ENCODE measurements at regions not wholly inside any gene's neighbourhood (a gene's known extent, or its start where the extent isn't known, plus 50 kb on each side); places are given as distances from the start of the nearest gene placed in this dataset.

DNA sequence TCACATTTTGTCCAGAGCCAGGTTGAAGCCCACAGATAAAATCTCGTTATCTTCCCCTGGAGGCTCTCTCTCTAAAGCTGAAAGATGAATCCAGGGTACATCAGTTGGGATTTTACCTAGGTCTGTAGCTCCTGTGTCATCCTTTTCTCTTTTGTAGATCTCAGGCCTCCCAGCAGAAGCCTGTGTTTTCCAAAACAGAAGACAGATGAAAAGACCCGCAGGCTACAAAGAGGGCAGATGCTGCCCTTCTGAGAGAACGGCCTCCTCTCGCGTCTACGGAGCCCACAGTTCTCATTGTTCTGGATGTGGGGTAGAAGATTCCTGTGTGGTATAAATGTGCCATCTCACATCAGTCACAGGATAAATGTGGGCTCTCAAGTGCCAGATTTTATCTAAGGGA, 139.5 kb downstream of the SUCLG1 start:
- no peak for DNase-seq (ENCODE audit: low spot score)
- TF ChIP-seq, protein P1, sequence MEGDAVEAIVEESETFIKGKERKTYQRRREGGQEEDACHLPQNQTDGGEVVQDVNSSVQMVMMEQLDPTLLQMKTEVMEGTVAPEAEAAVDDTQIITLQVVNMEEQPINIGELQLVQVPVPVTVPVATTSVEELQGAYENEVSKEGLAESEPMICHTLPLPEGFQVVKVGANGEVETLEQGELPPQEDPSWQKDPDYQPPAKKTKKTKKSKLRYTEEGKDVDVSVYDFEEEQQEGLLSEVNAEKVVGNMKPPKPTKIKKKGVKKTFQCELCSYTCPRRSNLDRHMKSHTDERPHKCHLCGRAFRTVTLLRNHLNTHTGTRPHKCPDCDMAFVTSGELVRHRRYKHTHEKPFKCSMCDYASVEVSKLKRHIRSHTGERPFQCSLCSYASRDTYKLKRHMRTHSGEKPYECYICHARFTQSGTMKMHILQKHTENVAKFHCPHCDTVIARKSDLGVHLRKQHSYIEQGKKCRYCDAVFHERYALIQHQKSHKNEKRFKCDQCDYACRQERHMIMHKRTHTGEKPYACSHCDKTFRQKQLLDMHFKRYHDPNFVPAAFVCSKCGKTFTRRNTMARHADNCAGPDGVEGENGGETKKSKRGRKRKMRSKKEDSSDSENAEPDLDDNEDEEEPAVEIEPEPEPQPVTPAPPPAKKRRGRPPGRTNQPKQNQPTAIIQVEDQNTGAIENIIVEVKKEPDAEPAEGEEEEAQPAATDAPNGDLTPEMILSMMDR (IDR thresholded peaks at IDR 0.05), result no peak

DNA sequence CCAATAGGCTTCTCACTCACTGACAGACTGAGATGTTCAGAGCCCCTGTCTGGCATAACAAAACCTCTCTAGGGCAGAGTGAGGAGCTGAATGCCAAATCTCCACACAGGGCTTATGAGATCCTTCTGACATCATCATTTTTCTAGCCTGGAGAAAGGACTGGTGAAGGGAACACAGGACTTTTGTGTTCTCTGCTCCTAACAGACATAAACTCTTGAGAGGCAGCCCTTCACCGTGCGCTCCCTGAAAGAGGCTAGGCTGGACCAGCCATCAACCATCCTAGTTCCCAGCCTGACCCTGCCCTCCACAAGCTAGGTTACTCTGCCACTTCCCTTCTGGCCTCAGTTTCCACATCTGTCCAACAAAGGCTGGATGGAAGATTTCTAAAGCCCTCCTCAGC, 141.9 kb downstream of the SUCLG1 start:
- ATAC-seq (ENCODE audit: low FRiP score) (no peak), DNase-seq (ENCODE audit: low spot score) (no peak)
- TF ChIP-seq, protein P1 (IDR thresholded peaks at IDR 0.05), result no peak

More for the DNA sequence above, 139.5 kb downstream of the SUCLG1 start:
- no peak for ATAC-seq (ENCODE audit: low FRiP score)

DNA sequence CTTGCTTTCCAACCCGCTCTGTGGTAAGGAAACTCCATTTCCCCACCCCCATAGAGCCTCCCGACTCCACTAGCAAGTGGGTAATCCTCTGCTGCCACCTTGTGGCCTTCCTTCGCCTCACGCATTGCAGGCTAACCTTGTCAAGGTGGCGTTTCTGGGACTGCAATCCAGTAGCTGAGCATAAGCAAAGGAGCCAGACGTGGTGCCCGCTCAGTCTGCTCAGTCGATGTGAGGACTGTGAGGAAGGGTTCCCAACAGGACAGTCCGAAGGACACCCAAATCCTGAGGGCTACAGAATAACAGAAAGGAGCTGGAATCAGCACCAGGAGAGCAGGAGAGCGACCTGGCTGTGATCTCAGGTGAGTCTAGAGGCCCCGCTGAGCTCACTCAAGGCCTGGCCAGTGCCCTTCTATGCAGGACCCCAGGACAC, 144.2 kb downstream of the SUCLG1 start:
- ATAC-seq (ENCODE audit: low FRiP score) (peak; percentile 84), DNase-seq (ENCODE audit: low spot score) (peak; percentile 75)
- TF ChIP-seq, protein P1 (IDR thresholded peaks at IDR 0.05), result no peak

DNA sequence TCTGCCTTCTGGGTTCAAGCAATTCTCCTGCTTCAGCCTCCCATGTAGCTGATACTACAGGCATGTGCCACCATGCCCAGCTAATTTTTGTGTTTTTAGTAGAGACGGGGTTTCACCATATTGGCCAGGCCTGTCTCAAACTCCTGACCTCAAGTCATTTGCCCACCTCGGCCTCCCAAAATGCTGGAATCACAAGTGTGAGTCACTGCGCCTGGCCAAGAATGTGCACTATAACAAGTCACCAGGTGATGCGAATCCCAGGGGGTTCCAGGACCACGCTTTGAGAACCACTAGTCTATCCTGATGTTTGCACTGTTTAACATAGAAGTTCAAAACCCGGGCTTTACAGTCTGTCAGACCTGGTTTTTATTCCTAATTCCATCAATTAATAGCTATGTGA, 144.8 kb downstream of the SUCLG1 start:
- no peak for DNase-seq (ENCODE audit: low spot score)
- no peak for ATAC-seq (ENCODE audit: low FRiP score)
- TF ChIP-seq, protein P1 (IDR thresholded peaks at IDR 0.05), result no peak

DNA sequence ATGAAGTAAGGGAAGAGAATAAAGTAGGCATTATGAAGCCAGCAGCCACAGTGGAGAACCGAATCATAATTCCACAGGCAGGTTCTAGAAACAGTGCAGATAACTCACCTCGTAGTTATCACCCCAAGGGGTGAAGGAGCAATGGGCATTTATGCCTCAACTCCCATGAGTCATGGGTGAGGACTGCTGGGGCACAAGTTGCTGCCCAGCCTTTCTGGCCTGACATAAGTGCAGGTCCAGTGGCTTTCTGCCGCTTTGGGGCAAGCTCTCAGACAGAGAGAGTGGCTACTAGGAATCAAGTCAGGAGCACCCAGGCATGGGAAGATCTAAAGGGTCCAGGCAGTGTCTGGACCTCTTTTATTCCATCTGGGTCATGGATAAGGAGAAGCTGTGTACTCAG, 149.8 kb downstream of the SUCLG1 start:
- DNase-seq (ENCODE audit: low spot score), result no peak
- TF ChIP-seq, protein P1 (IDR thresholded peaks at IDR 0.05), result no peak
- ATAC-seq (ENCODE audit: low FRiP score), result no peak

DNA sequence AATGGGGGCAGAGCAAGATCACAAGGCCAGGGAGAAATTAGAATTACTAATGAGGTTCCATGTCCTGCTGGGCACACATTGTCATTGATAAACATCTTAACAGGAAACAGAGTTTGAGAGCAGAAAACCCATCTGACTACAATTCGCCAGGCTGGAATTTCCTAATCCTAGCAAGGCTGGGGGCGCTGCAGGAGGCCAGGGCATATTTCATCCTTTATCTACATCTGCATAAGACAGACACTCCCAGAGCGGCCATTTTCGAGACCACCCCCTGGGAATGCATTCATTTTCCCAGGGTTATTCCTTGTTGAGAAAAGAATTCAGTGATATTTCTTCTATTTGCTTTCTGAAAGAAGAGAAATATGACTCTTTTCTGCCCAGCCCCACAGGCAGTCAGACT, 152.7 kb downstream of the SUCLG1 start:
- ATAC-seq (ENCODE audit: low FRiP score), result no peak
- DNase-seq (ENCODE audit: low spot score), result no peak
- TF ChIP-seq, protein P1 (IDR thresholded peaks at IDR 0.05), result no peak

DNA sequence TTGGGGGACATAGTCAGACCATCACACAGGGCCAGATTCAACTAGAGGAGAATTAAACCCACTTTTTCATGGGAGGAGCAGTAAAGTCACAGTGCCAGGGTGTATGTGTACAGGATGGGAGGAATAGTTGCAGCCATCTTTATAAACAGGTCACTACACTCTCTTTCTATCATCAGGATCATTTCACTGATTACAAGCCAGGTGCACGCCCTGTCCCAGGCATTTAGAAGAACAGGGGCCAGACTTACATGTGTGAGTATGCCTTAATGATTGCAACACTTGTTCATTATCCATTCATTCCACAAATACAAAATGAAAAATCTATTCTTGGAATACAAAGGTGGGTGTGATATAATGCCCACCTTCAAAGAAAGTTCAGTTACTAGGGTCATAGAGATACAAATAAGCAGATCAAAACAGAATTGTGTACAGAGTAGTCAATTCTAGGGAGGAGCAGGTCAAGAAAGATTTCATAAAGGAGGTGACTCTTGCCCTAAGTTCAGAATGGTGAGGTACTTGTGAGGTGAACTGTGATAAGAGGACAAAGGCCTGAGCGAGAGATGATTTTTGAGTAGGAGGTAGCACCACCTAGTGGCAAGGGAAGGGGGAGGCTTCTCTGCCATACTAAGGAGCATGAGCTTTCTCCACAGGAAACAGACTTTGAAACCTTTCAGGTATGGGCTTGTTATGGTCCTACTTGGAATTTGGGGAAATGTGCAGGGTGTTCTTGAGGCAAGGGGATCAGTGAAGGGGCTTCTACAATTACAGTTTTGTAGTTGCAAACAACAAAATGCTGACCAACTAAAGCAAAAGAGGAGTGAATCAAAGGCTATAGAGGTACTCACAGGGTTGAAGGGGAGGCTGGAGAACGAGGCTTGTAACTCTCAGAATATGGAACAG, 156.3 kb downstream of the SUCLG1 start:
- no peak for ATAC-seq (ENCODE audit: low FRiP score)
- TF ChIP-seq, protein P1 (IDR thresholded peaks at IDR 0.05), result peak in 1 of 3 donors; percentile 9
- DNase-seq (ENCODE audit: low spot score), result no peak

Data from omental fat pad (tissue), 3 donors.